GM23338 (cell line): ENCODE measurements at regions not wholly inside any gene's neighbourhood (a gene's known extent, or its start where the extent isn't known, plus 50 kb on each side); places are given as distances from the start of the nearest gene placed in this dataset.

ENCODE experiments used
- ATAC-seq: fragments of 200-7000 bp; cut with Tn5 transposase; 3 replicates; pipeline ENCODE4 v1.9.1; 2020
- DNase-seq: peaks from one replicate; pipeline ENCODE4 v3.0.0-alpha.2; 2015; ENCODE audit warnings: low spot score
- H2AFZ ChIP-seq: fragments of 200-600 bp; sonication (generic); 2 replicates; pipeline ENCODE4 v1.8.0; 2016; ENCODE audit warnings: antibody characterized with exemption, mild to moderate bottlenecking, moderate library complexity
- H3F3A ChIP-seq: fragments of 200-600 bp; sonication (generic); replicated peaks from 2 replicates; pipeline ENCODE4 v1.8.0; 2017; ENCODE audit warnings: antibody characterized with exemption, mixed run types, low read depth
- H3K27ac ChIP-seq: fragments of 200-600 bp; sonication (generic); 2 replicates; pipeline ENCODE4 v1.6.1; 2016; ENCODE audit warnings: low read depth
- H3K27me3 ChIP-seq: fragments of 200-600 bp; sonication (generic); 2 replicates; pipeline ENCODE4 v1.8.0; 2016; ENCODE audit warnings: mild to moderate bottlenecking, mixed run types, moderate library complexity; ENCODE audit not compliant: insufficient read depth
- H3K36me3 ChIP-seq: fragments of 200-600 bp; sonication (generic); 2 replicates; pipeline ENCODE4 v1.8.0; 2016; ENCODE audit warnings: mild to moderate bottlenecking; ENCODE audit not compliant: insufficient read depth
- H3K4me1 ChIP-seq: fragments of 200-600 bp; sonication (generic); 2 replicates; pipeline ENCODE4 v1.8.0; 2016; ENCODE audit warnings: mild to moderate bottlenecking, moderate library complexity; ENCODE audit not compliant: insufficient read depth
- H3K4me2 ChIP-seq: fragments of 200-600 bp; sonication (generic); 2 replicates; pipeline ENCODE4 v1.7.1; 2017; ENCODE audit warnings: mixed run types
- H3K4me3 ChIP-seq: fragments of 200-600 bp; sonication (generic); 2 replicates; pipeline ENCODE4 v1.6.1; 2016; ENCODE audit warnings: mixed run types
- H3K79me2 ChIP-seq: fragments of 200-600 bp; sonication (generic); replicated peaks from 2 replicates; pipeline ENCODE4 v1.8.0; 2017; ENCODE audit warnings: mild to moderate bottlenecking; ENCODE audit not compliant: insufficient read depth
- H3K9me2 ChIP-seq: fragments of 200-600 bp; sonication (generic); 2 replicates; pipeline ENCODE4 v1.8.0; 2017; ENCODE audit not compliant: insufficient read depth
- H4K20me1 ChIP-seq: fragments of 200-600 bp; sonication (generic); replicated peaks from 2 replicates; pipeline ENCODE4 v1.8.0; 2017; ENCODE audit warnings: mild to moderate bottlenecking; ENCODE audit not compliant: insufficient read depth
- H3K27ac Mint-ChIP-seq: 2 replicates; pipeline ENCODE4 v1.8.0; 2020; ENCODE audit warnings: inconsistent platforms, mild to moderate bottlenecking, moderate library complexity, mixed read lengths
- H3K27me3 Mint-ChIP-seq: 3 replicates; pipeline ENCODE4 v1.8.0; 2022; ENCODE audit warnings: low read depth, mild to moderate bottlenecking, moderate library complexity, mixed read lengths, inconsistent platforms; ENCODE audit not compliant: insufficient read depth, poor library complexity
- H3K36me3 Mint-ChIP-seq: 3 replicates; pipeline ENCODE4 v1.8.0; 2021; ENCODE audit warnings: low read depth, mild to moderate bottlenecking, inconsistent platforms, moderate library complexity, mixed read lengths
- H3K4me1 Mint-ChIP-seq: 3 replicates; pipeline ENCODE4 v1.8.0; 2020; ENCODE audit warnings: mild to moderate bottlenecking, inconsistent platforms, mixed read lengths
- H3K4me3 Mint-ChIP-seq: 3 replicates; pipeline ENCODE4 v1.8.0; 2021; ENCODE audit warnings: moderate library complexity, mild to moderate bottlenecking, inconsistent platforms, mixed read lengths
- H3K9me3 Mint-ChIP-seq: 3 replicates; pipeline ENCODE4 v1.8.0; 2020; ENCODE audit warnings: moderate library complexity, mild to moderate bottlenecking, inconsistent platforms, mixed read lengths
- CREB1 ChIP-seq: fragments of 250-450 bp; sonication (Bioruptor Pico); IDR thresholded peaks from 2 replicates; pipeline ENCODE4 v1.5.0; 2020; ENCODE audit warnings: low read depth, mild to moderate bottlenecking, moderate library complexity
- EZH2 ChIP-seq: fragments of 200-600 bp; sonication (generic); IDR thresholded peaks from one replicate; pipeline ENCODE4 v1.8.0; 2017; ENCODE audit warnings: antibody characterized with exemption, mild to moderate bottlenecking, low read depth; ENCODE audit not compliant: unreplicated experiment
- EZH2phosphoT487 ChIP-seq: fragments of 200-600 bp; sonication (generic); IDR thresholded peaks from one replicate; pipeline ENCODE4 v1.8.1; 2018; ENCODE audit warnings: antibody characterized with exemption; ENCODE audit not compliant: unreplicated experiment
- NANOG ChIP-seq: IDR thresholded peaks from 2 replicates; pipeline ENCODE4 v1.6.1; 2016; ENCODE audit warnings: antibody characterized with exemption, borderline replicate concordance
- POLR2AphosphoS5 ChIP-seq: IDR thresholded peaks from 2 replicates; pipeline ENCODE4 v1.6.1; 2016; ENCODE audit warnings: antibody characterized with exemption, low read depth
- STAT1 ChIP-seq: IDR thresholded peaks from one replicate; pipeline ENCODE4 v1.6.1; 2016; ENCODE audit warnings: antibody characterized with exemption; ENCODE audit not compliant: unreplicated experiment
- ZNF331 ChIP-seq: fragments of 250-450 bp; sonication (Bioruptor Pico); IDR thresholded peaks from 2 replicates; pipeline ENCODE4 v1.5.0; 2020; ENCODE audit warnings: low read depth, mild to moderate bottlenecking, moderate library complexity
- TF ChIP-seq, protein P1 (sequence below): fragments of 250-450 bp; sonication (Bioruptor Pico); IDR thresholded peaks from 2 replicates; pipeline ENCODE4 v1.5.0; 2020; ENCODE audit warnings: mild to moderate bottlenecking, moderate library complexity
- TF ChIP-seq, protein P2 (sequence below): IDR thresholded peaks from one replicate; pipeline ENCODE4 v1.6.1; 2018; ENCODE audit warnings: antibody characterized with exemption; ENCODE audit not compliant: unreplicated experiment

DNA sequence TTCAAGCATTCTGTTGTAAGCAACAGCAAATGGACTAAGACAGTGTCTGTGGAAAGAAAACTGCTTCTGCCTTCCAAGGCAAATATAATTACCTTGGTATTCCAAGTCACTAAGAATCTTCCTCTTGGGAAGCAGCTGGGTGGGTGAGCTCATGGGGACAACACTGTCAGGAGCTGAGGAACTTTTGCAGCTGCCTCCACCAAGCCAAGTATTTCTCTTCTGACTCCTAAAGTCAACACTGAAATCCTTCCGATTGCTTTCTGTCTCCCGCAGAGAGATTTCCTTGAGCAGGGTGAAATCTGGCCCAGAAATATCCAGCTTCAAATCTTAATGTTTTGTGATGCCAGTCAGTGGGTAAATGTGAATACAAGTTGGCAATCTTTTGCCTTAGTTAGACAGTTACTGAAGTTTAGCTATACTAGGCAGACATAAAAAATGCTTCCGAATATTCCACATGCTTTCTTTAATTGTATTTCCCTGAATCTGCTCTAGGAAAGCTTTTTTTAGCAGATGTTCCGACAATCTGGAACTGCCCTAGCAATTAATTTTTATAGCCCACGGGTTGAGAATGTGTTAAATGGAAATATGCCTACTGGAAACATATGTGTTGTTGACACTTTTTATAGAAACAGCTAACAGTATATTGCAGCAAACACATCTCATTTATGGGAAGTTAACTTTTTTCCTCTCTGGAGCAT lies 369.9 kb upstream of the DAB2 start (continued):
- TF ChIP-seq, protein P1, sequence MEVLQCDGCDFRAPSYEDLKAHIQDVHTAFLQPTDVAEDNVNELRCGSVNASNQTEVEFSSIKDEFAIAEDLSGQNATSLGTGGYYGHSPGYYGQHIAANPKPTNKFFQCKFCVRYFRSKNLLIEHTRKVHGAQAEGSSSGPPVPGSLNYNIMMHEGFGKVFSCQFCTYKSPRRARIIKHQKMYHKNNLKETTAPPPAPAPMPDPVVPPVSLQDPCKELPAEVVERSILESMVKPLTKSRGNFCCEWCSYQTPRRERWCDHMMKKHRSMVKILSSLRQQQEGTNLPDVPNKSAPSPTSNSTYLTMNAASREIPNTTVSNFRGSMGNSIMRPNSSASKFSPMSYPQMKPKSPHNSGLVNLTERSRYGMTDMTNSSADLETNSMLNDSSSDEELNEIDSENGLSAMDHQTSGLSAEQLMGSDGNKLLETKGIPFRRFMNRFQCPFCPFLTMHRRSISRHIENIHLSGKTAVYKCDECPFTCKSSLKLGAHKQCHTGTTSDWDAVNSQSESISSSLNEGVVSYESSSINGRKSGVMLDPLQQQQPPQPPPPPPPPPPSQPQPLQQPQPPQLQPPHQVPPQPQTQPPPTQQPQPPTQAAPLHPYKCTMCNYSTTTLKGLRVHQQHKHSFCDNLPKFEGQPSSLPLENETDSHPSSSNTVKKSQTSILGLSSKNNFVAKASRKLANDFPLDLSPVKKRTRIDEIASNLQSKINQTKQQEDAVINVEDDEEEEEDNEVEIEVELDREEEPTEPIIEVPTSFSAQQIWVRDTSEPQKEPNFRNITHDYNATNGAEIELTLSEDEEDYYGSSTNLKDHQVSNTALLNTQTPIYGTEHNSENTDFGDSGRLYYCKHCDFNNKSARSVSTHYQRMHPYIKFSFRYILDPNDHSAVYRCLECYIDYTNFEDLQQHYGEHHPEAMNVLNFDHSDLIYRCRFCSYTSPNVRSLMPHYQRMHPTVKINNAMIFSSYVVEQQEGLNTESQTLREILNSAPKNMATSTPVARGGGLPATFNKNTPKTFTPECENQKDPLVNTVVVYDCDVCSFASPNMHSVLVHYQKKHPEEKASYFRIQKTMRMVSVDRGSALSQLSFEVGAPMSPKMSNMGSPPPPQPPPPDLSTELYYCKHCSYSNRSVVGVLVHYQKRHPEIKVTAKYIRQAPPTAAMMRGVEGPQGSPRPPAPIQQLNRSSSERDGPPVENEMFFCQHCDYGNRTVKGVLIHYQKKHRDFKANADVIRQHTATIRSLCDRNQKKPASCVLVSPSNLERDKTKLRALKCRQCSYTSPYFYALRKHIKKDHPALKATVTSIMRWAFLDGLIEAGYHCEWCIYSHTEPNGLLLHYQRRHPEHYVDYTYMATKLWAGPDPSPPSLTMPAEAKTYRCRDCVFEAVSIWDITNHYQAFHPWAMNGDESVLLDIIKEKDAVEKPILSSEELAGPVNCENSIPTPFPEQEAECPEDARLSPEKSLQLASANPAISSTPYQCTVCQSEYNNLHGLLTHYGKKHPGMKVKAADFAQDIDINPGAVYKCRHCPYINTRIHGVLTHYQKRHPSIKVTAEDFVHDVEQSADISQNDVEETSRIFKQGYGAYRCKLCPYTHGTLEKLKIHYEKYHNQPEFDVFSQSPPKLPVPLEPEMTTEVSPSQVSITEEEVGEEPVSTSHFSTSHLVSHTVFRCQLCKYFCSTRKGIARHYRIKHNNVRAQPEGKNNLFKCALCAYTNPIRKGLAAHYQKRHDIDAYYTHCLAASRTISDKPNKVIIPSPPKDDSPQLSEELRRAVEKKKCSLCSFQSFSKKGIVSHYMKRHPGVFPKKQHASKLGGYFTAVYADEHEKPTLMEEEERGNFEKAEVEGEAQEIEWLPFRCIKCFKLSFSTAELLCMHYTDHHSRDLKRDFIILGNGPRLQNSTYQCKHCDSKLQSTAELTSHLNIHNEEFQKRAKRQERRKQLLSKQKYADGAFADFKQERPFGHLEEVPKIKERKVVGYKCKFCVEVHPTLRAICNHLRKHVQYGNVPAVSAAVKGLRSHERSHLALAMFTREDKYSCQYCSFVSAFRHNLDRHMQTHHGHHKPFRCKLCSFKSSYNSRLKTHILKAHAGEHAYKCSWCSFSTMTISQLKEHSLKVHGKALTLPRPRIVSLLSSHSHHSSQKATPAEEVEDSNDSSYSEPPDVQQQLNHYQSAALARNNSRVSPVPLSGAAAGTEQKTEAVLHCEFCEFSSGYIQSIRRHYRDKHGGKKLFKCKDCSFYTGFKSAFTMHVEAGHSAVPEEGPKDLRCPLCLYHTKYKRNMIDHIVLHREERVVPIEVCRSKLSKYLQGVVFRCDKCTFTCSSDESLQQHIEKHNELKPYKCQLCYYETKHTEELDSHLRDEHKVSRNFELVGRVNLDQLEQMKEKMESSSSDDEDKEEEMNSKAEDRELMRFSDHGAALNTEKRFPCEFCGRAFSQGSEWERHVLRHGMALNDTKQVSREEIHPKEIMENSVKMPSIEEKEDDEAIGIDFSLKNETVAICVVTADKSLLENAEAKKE (CRISPR knock-in tag) = no peak

DNA sequence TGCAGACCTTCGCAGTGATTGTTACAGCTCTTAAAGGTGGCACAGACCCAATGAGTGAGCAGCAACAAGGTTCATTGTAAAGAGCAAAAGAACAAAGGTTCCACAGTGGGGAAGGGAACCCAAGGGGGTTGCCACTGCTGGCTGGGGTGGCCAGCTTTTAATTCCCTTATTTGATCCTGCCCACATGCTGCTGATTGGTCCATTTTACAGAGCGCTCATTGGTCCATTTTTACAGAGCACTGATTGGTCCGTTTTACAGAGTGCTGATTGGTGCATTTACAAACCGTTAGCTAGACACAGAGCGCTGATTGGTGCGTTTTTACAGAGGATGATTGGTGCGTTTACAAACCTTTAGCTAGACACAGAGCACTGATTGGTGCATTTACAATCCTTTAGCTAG lies 360.6 kb upstream of the DAB2 start:
- H3K27ac Mint-ChIP-seq = no peak overlapping the region
- H3K4me3 ChIP-seq = no peak overlapping the region
- H3K36me3 ChIP-seq = no peaks in the 10 kb centered on the region
- peaks cover 14% of the 10 kb centered on the region for H3K9me3 Mint-ChIP-seq
- no peaks in the 10 kb centered on the region for H3K79me2 ChIP-seq
- no peak for DNase-seq
- peaks cover 9% of the 10 kb centered on the region for H3K9me2 ChIP-seq
- H3K4me1 Mint-ChIP-seq = peaks cover 6% of the 10 kb centered on the region
- no peak overlapping the region; the same call in 1 of the 2 replicates for H2AFZ ChIP-seq
- no peak overlapping the region for H3K4me3 Mint-ChIP-seq
- no peaks in the 10 kb centered on the region for H3F3A ChIP-seq
- no peaks in the 10 kb centered on the region for H3K27me3 ChIP-seq
- no peaks in the 10 kb centered on the region; the same call in 1 of the 2 replicates for H3K4me1 ChIP-seq
- peaks cover 12% of the 10 kb centered on the region; the same call in 2 of the 3 replicates for H3K36me3 Mint-ChIP-seq
- no peak overlapping the region for H3K27ac ChIP-seq
- ATAC-seq = no peak
- H3K4me2 ChIP-seq = no peak overlapping the region
- no peaks in the 10 kb centered on the region for H4K20me1 ChIP-seq
- H3K27me3 Mint-ChIP-seq = no peaks in the 10 kb centered on the region
- TF ChIP-seq CREB1 (CRISPR knock-in tag) (no peak), EZH2 (no peak), POLR2AphosphoS5 (no peak), STAT1 (no peak), NANOG (no peak), ZNF331 (CRISPR knock-in tag) (no peak), EZH2phosphoT487 (no peak)
- TF ChIP-seq, protein P2, sequence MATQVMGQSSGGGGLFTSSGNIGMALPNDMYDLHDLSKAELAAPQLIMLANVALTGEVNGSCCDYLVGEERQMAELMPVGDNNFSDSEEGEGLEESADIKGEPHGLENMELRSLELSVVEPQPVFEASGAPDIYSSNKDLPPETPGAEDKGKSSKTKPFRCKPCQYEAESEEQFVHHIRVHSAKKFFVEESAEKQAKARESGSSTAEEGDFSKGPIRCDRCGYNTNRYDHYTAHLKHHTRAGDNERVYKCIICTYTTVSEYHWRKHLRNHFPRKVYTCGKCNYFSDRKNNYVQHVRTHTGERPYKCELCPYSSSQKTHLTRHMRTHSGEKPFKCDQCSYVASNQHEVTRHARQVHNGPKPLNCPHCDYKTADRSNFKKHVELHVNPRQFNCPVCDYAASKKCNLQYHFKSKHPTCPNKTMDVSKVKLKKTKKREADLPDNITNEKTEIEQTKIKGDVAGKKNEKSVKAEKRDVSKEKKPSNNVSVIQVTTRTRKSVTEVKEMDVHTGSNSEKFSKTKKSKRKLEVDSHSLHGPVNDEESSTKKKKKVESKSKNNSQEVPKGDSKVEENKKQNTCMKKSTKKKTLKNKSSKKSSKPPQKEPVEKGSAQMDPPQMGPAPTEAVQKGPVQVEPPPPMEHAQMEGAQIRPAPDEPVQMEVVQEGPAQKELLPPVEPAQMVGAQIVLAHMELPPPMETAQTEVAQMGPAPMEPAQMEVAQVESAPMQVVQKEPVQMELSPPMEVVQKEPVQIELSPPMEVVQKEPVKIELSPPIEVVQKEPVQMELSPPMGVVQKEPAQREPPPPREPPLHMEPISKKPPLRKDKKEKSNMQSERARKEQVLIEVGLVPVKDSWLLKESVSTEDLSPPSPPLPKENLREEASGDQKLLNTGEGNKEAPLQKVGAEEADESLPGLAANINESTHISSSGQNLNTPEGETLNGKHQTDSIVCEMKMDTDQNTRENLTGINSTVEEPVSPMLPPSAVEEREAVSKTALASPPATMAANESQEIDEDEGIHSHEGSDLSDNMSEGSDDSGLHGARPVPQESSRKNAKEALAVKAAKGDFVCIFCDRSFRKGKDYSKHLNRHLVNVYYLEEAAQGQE = no peak
